G401.6 (cell line): ENCODE measurements at regions not wholly inside any gene's neighbourhood (a gene's known extent, or its start where the extent isn't known, plus 50 kb on each side); places are given as distances from the start of the nearest gene placed in this dataset.

ENCODE experiments used
- FAIRE-seq: peaks from 2 replicates; lab custom pipeline; 2012; peaks lifted over from hg19 to GRCh38; lab: Jason Lieb, UNC

DNA sequence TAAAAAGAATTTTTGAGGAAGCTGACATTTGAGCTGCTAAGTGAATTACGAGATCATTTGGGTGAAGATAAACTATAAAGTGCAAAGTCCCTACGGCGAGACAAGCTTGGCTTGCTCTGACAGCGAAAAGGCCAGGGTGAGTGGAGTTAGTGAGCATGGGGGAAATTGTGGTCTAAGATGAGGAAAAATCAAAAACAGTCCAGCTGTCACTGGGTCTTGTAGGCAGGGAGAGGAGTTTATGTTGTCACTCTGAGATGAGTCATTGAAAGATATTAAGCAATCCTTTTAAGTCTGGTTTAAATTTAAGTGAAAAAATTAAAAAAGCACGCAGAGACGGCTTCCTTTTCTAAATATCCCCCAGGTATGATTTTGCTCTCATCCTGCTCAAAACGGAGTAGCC, 601.9 kb downstream of the MRPL39 start:
- no peak for FAIRE-seq

DNA sequence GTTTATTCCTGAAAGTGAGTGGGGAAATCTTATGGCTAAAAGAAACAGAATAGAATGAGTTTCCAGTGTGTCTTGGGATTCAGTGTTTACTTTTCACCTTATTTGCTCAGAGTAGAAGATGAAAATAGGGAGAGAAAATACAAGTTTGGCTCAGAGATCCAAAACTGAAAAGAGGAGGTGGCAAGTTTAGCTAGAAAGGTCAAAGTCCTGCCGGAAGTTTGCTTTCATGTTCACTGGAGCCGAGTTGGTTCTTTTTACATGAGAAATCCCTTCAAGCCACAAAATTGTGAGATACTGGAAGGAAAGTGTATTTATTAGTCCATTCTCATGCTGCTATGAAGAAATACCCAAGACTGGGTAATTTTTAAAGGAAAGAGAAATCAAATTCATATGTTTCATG, 604.6 kb downstream of the MRPL39 start:
- no peak for FAIRE-seq

DNA sequence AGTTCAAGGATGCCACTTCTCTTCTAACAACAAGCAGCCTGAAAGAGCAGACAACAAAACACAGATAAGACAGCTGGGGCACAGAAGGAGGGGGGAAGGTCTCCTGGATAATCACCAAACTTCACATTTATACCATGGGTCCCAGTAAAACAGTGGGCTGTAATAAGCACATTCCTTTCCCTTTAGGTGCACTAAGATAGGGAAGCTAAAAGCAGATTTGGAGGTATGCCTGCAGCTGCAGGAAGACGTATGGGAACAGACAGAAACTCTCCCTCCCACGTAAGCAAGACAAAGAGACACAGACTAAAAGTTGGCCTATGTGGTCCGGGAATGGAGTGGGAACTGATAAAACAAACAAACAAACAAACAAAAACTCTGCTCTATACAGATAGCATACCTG, 612.1 kb downstream of the MRPL39 start:
- no peak for FAIRE-seq

DNA sequence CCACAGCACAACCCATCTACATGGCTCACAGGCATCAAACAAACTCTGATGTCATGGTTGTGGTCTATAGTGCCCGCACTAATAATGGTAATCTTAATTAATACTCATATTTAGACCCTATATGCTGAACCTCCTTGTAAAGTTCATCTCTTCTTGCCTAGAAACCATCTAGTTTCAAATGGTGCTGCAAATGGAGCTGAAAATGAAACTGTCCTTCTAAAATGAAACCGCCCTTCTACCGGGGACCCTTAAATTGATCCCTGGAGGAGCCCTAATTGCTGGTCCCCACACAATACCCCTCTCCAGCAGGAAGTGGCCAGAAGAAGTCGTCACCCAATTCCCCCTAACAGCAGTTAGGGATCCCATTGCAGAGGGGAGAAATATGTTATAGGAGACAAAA, 612.6 kb downstream of the MRPL39 start:
- no peak for FAIRE-seq

DNA sequence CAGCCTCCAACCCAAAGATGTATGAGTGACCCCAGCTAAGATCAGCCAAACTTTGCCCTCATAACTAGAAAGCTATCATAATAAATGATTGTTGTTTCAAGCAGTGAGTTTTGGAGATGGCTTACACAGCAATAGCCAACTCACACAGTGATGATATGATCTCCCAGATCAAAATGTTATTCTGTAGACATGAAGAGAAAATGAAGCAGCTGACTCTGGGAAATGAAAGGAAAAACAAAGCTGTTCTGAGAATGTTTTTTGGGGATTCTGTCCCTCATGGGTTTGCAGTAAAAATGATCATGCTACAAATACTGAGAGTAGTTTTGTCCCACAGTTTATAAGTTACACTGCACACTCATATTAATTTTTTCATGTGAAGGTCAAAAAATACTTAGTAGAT, 617.8 kb downstream of the MRPL39 start:
- FAIRE-seq, result no peak

DNA sequence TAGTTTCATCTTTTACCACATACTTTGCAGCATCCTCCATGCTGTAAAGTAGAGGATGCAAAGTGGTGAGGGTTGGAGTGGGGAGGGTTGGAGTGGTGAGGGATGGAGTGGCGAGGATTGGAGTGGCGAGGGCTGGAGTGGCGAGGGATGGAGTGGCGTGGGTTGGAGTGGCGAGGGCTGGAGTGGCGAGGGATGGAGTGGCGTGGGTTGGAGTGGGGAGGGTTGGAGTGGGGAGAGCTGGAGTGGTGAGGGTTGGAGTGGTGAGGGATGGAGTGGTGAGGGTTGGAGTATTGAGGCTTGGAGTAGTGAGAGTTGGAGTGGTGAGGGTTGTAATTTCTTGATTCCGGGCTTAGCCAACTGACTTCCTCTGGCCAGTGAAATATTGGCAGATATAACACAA, 618.3 kb downstream of the MRPL39 start:
- FAIRE-seq, result no peak

DNA sequence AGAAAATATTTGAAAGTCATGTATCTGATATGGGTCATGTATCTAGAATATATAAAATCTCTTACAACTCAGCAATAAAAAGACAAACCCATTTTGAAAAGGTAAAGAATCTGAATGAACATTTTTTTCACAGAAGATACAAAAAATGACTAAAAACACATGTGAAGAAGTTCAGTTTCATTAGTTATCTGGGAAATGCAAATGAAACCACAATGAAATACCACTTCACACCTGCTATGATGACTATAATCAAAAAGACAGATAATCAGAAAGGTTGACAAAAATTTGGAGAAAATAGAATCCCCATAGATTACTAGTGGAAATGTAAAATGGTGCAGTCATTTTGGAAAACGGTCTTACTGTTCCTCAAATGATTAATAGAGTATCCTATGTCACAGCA, 631.0 kb downstream of the MRPL39 start:
- FAIRE-seq, result no peak

DNA sequence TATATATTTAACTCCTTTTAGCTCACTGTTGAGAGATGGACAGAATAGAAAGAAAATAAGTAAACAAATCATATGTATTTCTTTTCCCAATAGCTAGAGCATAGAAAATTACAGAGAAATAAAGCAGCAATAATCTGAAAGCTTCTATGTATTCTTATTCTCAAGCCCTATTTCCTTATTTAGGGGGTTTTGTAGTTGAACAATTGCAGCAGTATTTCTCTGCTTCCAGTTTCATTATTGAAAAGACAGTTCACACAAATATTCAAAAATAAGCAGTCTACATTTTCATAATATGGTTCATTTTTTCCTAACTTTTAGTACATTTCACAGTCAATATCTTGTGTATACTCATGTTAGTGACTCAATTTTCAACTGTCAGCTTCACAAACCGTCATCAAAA, 638.2 kb downstream of the MRPL39 start:
- FAIRE-seq, result no peak

DNA sequence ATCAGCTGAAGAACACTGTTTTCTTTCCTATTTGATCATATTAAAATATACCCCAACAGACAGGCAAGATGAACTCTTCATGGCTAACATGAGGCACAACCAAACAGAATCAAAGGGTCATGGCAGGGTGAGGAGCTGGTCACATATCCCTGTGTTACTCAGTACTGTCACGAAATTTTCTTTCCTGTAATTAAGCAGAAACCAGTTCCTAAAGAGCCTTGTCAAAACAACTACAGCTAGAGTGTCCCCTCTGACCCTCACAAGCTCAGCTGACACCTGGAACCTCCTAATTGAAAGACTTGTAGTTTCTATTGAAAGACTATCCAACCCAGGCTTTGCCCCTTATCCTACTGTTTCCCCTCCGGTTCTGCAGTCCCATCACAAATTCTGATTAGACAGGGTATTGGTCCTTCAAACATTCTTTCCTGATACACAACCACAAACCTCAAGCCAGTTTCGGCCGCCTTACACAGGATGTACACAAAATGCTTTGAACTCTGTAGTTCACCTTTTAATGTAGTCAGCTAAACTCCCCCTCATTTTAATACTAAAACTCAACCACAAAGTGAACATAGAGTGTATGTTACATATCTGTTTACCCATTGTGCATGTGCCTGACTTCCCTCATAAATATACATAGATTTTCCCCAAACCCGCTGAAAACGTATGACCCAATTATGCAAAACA, 651.9 kb downstream of the MRPL39 start:
- no peak for FAIRE-seq

DNA sequence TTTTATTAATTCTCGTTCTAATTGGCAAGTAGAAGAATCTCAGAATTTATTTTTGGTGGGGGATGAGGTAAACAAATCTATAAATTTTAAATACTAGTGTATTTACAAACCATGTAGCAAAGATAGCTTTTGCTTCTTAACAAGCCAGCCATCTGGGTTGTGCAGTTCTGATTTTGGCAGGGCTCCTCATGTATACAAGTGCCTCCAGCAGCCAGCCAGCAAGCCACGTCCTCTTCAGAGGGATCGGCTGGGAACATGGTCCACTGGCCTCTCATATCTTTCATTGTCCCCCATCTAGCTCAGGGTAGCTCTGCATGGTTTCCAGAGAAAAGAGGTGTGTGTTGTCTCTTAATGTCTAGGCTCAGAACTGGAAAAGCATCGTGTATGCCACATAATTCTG, 659.1 kb downstream of the MRPL39 start:
- no peak for FAIRE-seq

DNA sequence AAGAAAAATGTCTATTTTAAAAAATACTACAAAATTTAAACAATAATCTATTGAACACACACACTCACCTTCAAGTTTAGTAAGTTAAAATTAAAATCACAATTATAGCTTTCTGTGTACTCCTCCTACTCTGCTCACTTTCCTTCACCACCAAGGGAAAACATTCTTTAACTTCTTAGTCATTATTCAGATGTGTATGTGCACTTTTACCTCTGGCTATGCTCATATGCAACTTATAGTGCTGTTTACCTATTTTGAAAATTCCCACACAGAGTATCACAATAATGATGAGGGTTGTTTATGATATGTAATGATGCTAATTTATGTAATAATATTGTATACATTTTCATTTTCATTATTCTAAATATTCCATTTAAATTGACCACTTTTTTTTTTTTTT, 661.4 kb downstream of the MRPL39 start:
- FAIRE-seq, result no peak

DNA sequence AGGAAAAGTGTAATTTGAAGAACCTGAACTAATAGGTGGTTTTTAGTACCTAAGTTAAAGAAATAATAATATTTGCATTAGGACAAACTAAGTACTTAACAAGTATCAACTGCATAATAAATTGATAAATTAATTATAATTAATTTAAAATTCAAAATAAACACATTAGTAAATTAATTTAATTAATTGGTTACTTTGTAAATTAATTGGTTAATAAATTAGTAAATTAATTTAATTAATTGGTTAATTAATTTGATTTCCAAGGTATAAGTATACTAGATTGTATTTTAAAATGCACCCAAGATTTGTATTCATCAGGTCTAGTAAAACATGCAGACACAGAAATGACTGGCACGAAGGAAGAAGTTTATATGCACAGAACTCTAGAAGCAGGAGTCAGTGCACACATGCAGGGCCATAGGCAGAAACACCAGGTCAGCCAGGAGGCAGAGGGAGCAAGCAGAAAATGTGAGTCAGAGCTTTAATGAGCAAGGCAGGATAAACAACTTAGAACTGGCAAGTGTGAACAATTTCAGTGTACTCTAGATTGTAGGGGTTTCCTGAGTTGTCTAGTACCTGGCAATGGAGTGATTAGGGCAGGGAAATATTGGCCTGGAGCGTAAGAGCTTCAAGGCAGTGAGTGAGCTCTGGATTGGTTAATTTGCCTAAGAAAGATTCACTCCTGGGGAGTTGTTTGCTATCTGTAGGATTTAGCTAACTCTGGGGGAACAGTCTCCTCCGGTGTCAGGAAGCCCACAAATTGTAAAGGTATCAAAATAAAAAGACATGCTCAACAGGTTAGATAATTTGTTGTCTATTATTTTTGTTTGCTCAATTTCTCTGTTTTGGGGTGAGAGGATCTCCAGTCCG, 665.7 kb downstream of the MRPL39 start:
- FAIRE-seq, result peak; percentile 86

DNA sequence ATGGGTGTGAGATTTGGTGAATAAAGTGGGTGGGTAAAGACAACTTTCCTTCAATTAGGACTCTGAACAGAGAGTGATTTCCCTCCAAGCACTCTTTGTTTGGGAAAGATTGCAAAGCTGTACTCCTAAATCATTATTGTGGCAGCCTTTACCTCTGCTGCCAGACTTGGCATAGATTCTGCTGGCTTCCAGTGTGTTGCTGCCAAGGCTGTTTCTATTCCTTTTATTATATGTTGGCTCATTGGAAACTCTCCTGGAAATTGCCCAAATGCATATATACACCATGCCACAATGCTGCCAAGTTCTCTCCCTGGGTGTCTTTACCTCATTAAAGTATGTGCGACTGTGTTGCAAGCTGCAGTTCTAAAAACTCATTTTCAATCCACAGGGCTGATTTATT, 668.0 kb downstream of the MRPL39 start:
- FAIRE-seq, result no peak

DNA sequence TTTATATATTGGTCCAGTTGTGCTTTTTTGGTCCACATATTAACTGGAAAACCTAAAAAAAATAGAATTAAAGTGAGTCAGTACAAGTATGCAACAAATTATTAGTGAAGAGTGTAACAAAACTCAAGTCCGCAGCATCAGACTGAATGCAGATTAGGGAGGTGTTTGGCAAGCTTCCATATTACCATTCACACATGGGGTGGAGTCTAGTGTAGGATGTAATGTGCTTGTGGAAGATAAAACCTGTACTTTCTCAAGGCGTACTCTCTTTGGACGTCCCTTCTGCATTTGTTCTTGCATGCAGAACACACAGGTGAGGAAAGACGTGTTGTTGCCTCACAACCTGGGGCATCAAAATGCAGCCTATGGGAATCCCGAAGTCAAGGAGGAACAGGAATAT, 668.7 kb downstream of the MRPL39 start:
- FAIRE-seq, result no peak

DNA sequence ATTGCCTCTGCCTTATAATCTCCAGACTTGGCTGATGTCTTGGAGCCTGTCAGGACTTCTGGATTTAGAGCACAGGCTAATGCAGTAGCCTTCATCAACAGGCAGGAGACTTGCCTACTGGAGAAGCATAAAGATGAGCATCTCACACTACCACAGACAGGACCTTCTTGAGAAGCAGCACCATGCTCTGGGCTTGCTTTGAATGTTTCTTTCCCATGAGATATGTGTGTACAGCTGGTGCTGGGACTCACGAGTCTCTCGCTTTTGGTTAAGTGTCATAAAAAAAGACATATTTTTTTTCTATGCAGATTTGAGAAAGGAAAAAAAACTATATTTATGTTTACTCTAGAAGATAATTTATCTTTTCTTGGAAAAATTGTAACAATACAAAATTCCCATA, 671.3 kb downstream of the MRPL39 start:
- FAIRE-seq, result no peak

DNA sequence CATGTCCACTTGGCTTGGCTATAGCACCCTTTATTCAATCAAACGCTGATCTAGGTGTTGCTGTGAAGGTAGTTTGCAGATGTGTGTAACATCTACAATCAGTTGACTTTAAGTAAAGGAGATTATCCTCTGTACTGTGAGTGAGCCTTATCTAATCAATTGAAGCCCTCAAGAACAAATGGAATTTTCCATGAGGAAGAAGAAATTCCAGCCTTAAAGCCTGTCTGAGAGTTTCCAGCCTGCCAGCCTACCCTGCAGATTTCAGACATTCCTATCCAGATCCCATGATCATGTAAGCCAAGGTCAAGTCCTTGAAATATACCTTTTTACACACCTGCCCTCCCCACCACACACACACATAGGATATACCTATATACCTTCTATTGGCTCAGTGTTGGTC, 696.7 kb downstream of the MRPL39 start:
- FAIRE-seq, result no peak

DNA sequence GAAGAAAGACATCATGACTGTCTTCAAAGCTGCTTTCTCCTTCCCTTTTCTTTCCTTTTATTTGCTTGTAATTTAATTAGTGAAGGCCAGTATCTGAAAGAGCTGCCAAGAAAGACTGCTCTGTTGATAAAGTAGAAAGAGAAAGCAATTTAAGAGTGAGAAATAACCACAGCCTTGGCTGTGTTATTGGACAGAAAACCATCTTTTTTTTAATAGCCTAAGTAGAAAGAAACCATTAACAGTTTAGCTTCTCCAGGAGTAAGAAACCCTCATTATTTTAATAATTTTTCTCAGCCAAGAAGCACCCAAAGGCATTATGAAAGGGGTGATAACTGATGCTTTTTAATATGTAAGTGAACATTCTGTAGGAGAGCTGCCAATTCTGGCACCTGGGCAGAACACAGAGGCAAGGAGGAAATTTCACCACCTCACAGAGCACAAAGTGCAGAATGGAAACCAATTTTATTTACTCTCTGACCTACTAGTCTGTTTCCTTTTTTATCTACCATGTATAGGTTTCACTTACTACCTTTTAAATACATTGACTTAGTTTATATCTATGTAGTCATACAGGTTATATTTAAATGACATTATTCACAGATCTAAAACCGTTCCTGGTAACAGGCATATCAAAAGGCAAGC, 703.2 kb downstream of the MRPL39 start:
- no peak for FAIRE-seq

DNA sequence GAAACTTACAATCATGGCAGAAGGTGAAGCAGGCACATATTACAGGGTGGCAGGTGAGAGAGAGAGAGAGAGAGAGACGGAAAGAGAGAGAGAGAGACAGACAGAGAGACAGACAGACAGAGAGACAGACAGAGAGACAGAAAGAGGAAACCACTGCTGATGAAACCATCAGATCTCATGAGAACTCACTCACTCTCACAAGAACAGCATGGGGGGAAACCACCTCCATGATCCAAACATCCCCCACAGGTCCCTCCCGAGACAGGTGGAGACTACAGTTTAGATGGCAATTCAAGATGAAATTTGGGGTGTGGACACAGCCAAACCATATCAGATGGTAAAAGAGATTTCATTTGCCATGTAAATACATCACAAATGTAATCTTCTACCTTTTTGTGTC, 708.1 kb downstream of the MRPL39 start:
- no peak for FAIRE-seq

DNA sequence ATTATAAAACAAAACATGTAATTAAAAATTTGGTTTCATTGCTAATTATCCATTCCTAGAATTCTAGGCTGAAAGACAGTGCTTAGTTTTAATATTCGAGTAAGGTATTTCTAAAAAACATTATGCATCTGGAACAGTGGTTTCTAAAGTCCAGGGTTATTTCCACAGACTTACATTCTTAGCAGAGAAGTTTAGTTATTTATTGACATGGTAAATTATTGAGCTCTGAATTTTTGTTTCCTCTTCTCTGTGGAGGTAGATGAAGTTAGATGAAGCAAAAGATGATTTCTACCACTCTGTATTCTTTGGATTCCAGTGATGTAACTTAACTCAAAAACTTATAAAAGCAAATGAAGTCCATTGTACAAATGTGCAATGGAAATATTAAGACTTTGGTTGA, 709.4 kb downstream of the MRPL39 start:
- FAIRE-seq, result no peak

DNA sequence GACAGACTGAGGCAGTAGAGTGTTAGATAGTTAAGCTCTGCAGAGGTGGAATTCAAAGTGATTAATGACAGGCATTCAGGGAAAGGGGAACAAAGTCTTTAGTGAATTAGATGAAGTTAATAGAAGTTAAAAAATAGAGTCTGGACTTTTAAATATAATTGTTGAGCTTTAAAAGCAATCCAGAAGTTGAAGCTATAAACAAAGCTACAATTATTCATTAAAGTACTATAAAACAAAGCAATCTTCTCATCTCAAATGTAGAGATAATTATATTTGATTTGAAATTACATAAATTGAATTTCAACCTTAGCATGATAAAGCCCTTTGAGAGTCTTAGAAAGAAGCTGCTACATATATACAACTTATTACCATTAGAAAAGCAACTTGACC, 710.6 kb downstream of the MRPL39 start:
- no peak for FAIRE-seq

DNA sequence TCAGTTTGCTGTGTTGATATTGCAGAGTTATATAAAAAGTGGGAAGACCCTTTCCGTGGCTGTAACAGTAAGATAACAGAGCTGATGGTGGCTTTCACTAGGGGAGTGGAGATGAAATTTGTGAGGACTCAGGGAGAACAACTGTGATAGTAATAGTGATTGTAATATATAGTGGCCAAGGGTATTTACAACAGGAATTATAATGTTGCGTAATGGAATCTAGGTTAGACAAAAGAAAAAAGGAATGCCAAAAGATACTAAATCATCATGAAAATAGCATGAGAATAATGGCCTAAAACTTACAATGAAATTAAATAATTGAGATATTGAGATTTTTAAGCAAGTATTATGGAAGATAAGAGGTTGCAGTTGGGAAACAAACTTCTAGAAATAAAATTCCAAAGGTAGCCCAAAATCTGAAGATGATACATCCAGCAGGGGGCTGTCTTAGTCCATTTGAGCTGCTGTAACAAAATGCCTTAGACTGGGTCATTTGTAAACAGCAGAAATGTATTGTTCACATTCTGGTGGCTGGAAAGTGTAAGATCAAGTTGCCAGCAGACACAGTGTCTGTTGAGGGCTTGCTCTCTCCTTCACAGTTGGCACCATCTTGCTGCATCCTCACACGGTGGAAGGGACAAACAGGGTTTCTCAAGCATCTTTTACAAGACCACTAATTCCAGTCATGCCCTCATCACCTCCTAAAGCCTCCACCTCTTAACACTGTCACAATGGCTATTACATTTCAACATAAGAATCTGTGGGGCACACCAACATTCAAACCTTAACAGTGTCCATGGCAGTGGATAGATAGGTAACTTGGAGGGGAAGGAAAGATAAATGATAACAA, 711.2 kb downstream of the MRPL39 start:
- FAIRE-seq, result no peak

DNA sequence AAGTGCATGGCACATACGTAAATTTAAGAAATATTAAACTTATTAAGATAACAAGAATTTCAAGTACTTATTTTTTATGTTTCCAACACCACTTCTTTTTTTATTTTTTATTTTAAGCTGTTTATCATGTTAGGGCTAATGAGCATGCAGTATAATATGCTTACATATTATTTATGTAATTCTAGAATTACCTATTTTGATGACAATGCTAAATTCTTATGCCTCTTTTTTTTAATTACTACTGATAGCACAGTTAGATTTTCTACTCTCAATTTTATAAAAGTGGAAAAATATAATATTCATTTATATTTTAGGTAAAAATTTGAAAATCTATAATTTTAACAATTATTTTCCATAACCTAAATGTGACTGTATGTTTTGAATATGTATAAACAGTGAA, 713.0 kb downstream of the MRPL39 start:
- FAIRE-seq, result no peak

DNA sequence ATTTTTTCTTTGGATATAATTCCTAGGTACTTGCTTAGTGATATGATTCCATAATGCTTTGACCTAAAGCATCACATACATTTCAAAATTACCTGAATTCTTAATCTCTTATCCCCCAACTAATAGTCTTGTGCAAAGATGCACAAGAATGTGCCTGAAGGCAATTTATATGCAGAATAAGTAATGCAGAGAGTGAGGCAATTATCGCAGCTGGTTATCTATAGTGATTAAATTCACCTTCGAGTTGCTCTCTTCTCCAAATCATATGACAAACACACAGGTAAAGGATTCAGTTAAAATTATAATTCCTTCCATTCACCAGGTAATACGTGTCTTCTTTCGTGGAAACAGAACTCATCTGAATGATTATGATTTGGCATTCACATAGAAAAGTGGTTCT, 717.3 kb downstream of the MRPL39 start:
- FAIRE-seq, result no peak
